Upper lobe of left lung (tissue), 4 donors: ENCODE measurements at regions not wholly inside any gene's neighbourhood (a gene's known extent, or its start where the extent isn't known, plus 50 kb on each side); places are given as distances from the start of the nearest gene placed in this dataset.

Experiments used
- CTCF ChIP-seq, 6 experiments: fragments of 450-650 bp in 4 of 6; fragments of 200-600 bp in 2 of 6; sonication (generic) in 2 of 6; IDR thresholded peaks; one replicate each; pipeline ENCODE4 v1.5.1; 2016 to 2019; ENCODE audit warnings: antibody characterized with exemption in 6 of 6
- POLR2A ChIP-seq, 4 donors: fragments of 450-650 bp; IDR thresholded peaks; one replicate each; pipeline ENCODE4 v1.5.1; 2016 to 2017; ENCODE audit warnings: antibody characterized with exemption in 4 of 4, mild to moderate bottlenecking in 2 of 4
- POLR2AphosphoS5 ChIP-seq, 2 donors: sonication (generic); formaldehyde crosslinking; IDR thresholded peaks; one replicate each; pipeline ENCODE4 v1.5.1; 2017; ENCODE audit warnings: antibody characterized with exemption in 2 of 2

GRCh38 chr10:18737236-18737635, 78.0 kb downstream of the ARL5B start:
- no peak for TF ChIP-seq POLR2A (IDR thresholded peaks at IDR 0.05)
- no peak for TF ChIP-seq CTCF (IDR thresholded peaks at IDR 0.05)
- no peak for TF ChIP-seq POLR2AphosphoS5 (IDR thresholded peaks at IDR 0.05)
